SK-N-SH treated with all-trans-retinoic acid at 6 μM for 48 hours (cell line): ENCODE measurements at regions not wholly inside any gene's neighbourhood (a gene's known extent, or its start where the extent isn't known, plus 50 kb on each side); places are given as distances from the start of the nearest gene placed in this dataset.

ENCODE experiments used
- ARNTL ChIP-seq: fragments of 450-650 bp; formaldehyde crosslinking; IDR thresholded peaks from 2 replicates; pipeline ENCODE4 v1.5.0; 2020; ENCODE audit warnings: low read depth, mild to moderate bottlenecking, moderate library complexity, borderline replicate concordance
- PATZ1 ChIP-seq: fragments of 250-450 bp; sonication (Bioruptor Pico); IDR thresholded peaks from 2 replicates; pipeline ENCODE4 v1.8.0; 2020; ENCODE audit warnings: mild to moderate bottlenecking, moderate library complexity, borderline replicate concordance
- PPARA ChIP-seq: fragments of 250-450 bp; sonication (Bioruptor Pico); IDR thresholded peaks from 2 replicates; pipeline ENCODE4 v1.5.0; 2020; ENCODE audit warnings: mild to moderate bottlenecking, borderline replicate concordance
- SNAI2 ChIP-seq: fragments of 250-450 bp; sonication (Bioruptor Pico); IDR thresholded peaks from 2 replicates; pipeline ENCODE4 v1.5.0; 2020; ENCODE audit warnings: mild to moderate bottlenecking, moderate library complexity
- TOX ChIP-seq: fragments of 250-450 bp; sonication (Bioruptor Pico); IDR thresholded peaks from 2 replicates; pipeline ENCODE4 v1.8.0; 2021; ENCODE audit warnings: mild to moderate bottlenecking, moderate library complexity, borderline replicate concordance
- ZC3H10 ChIP-seq: fragments of 250-450 bp; sonication (Bioruptor Pico); IDR thresholded peaks from 2 replicates; pipeline ENCODE4 v1.5.1; 2021; ENCODE audit warnings: mild to moderate bottlenecking, moderate library complexity
- ZFP30 ChIP-seq: fragments of 450-650 bp; formaldehyde crosslinking; IDR thresholded peaks from 2 replicates; pipeline ENCODE4 v1.5.0; 2022; ENCODE audit warnings: mild to moderate bottlenecking, moderate library complexity
- ZNF8 ChIP-seq: fragments of 450-650 bp; formaldehyde crosslinking; IDR thresholded peaks from 2 replicates; pipeline ENCODE4 v1.5.0; 2020; ENCODE audit warnings: mild to moderate bottlenecking, moderate library complexity
- TF ChIP-seq, protein P1 (sequence below): fragments of 250-450 bp; sonication (Bioruptor Pico); IDR thresholded peaks from 2 replicates; pipeline ENCODE4 v1.5.0; 2020; ENCODE audit warnings: mild to moderate bottlenecking, moderate library complexity

DNA sequence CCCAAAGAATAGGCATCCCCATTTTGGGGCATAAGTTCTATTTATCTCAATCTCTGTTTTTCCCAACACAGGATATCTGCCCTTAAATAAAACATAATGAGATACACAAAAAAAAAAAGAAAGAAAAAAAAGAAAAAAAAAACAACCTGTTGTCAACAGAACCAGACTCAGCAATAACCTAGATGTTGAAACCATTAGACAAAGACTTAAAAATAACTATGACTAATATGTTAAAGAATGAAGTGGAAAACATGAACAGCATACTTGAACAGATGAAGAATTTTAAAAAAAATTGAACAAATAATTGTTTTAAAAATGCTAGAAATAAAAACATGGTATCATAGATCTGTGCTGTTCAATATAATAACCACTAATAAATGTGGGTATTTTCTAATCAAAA, 93.4 kb upstream of the RXFP1 start:
- TF ChIP-seq PATZ1 = no peak
- TF ChIP-seq ZC3H10 (CRISPR knock-in tag) = no peak
- TF ChIP-seq SNAI2 = no peak
- no peak for TF ChIP-seq PPARA (CRISPR knock-in tag)
- no peak for TF ChIP-seq TOX (CRISPR knock-in tag)
- TF ChIP-seq, protein P1, sequence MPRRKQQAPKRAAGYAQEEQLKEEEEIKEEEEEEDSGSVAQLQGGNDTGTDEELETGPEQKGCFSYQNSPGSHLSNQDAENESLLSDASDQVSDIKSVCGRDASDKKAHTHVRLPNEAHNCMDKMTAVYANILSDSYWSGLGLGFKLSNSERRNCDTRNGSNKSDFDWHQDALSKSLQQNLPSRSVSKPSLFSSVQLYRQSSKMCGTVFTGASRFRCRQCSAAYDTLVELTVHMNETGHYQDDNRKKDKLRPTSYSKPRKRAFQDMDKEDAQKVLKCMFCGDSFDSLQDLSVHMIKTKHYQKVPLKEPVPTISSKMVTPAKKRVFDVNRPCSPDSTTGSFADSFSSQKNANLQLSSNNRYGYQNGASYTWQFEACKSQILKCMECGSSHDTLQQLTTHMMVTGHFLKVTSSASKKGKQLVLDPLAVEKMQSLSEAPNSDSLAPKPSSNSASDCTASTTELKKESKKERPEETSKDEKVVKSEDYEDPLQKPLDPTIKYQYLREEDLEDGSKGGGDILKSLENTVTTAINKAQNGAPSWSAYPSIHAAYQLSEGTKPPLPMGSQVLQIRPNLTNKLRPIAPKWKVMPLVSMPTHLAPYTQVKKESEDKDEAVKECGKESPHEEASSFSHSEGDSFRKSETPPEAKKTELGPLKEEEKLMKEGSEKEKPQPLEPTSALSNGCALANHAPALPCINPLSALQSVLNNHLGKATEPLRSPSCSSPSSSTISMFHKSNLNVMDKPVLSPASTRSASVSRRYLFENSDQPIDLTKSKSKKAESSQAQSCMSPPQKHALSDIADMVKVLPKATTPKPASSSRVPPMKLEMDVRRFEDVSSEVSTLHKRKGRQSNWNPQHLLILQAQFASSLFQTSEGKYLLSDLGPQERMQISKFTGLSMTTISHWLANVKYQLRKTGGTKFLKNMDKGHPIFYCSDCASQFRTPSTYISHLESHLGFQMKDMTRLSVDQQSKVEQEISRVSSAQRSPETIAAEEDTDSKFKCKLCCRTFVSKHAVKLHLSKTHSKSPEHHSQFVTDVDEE (CRISPR knock-in tag) = no peak
- TF ChIP-seq ARNTL = no peak
- no peak for TF ChIP-seq ZFP30
- TF ChIP-seq ZNF8 = no peak
